Esophagus squamous epithelium (tissue), 4 donors: ENCODE measurements at regions not wholly inside any gene's neighbourhood (a gene's known extent, or its start where the extent isn't known, plus 50 kb on each side); places are given as distances from the start of the nearest gene placed in this dataset.

Experiments used
- POLR2A ChIP-seq, 4 donors: fragments of 450-650 bp; IDR thresholded peaks; one replicate each; pipeline ENCODE4 v1.6.1; 2017; ENCODE audit warnings: antibody characterized with exemption in 4 of 4, mild to moderate bottlenecking in 4 of 4, moderate library complexity in 3 of 4
- TF ChIP-seq, protein P1 (sequence below), 6 experiments: fragments of 450-650 bp in 4 of 6; fragments of 200-600 bp in 2 of 6; sonication (generic) in 2 of 6; IDR thresholded peaks; one replicate each; pipeline ENCODE4 v1.5.1; 2016 to 2019; ENCODE audit warnings: antibody characterized with exemption in 6 of 6, mild to moderate bottlenecking in 4 of 6, moderate library complexity in 4 of 6

DNA sequence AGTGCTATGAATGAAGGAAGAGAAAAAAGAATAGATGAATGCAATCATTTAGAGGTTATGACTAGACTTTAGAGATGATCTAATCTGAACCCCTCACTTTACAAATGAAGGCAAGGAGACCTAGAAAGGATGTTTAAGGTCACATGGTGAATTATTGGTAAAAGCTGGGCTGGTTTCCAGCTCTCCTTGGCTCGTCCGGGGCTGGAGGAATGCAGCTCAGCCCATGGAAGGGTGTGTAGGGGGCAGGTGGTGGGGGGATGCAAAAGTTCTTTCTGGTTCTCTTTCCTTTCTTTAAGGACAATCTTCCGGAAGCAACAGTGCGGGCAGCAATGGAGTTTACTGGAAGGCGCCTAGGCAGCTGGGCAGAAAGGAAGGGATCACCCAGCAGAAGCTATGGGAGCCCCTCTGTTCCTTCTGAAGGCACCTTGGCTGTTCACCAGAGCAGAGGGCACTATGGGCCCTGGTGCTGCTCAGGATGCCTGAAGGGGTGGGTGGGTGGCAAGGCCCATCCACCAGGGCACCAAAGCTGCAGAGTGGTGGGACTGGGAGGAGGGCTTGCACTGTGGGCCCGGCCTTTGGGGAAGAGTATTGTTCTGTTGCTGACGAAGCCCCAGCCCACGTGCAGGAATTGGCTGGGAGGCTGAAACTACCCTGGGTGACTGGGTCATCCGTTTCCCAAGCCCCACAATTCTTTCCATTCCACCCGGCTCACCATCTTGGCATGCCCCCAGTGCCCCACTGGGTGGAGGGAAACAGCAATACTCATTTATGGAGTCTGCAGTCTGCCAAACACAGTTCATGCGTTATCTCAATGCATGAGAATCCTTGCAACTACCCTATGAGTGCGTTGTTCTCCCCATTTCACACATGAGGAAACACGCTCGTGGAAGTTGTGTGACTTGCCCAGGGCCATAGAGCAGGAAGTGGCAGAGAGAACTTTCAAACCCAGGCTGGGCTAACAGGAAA is 78.2 kb downstream of the IRF2BPL start:
- TF ChIP-seq, protein P1, sequence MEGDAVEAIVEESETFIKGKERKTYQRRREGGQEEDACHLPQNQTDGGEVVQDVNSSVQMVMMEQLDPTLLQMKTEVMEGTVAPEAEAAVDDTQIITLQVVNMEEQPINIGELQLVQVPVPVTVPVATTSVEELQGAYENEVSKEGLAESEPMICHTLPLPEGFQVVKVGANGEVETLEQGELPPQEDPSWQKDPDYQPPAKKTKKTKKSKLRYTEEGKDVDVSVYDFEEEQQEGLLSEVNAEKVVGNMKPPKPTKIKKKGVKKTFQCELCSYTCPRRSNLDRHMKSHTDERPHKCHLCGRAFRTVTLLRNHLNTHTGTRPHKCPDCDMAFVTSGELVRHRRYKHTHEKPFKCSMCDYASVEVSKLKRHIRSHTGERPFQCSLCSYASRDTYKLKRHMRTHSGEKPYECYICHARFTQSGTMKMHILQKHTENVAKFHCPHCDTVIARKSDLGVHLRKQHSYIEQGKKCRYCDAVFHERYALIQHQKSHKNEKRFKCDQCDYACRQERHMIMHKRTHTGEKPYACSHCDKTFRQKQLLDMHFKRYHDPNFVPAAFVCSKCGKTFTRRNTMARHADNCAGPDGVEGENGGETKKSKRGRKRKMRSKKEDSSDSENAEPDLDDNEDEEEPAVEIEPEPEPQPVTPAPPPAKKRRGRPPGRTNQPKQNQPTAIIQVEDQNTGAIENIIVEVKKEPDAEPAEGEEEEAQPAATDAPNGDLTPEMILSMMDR (IDR thresholded peaks at IDR 0.05) = no peak
- TF ChIP-seq POLR2A (IDR thresholded peaks at IDR 0.05) = no peak
